Lower lobe of right lung (tissue), 2 donors: ENCODE measurements at regions not wholly inside any gene's neighbourhood (a gene's known extent, or its start where the extent isn't known, plus 50 kb on each side); places are given as distances from the start of the nearest gene placed in this dataset.

Experiments
- ATAC-seq, 2 donors: fragments of 200-7000 bp; cut with Tn5 transposase; one replicate each; pipeline ENCODE4 v1.9.1; 2020 to 2022; ENCODE audit warnings: mild to moderate bottlenecking in 2 of 2, moderate library complexity in 2 of 2
- DNase-seq: peaks from one replicate; pipeline ENCODE4 v3.0.0-alpha.2; 2020
- H3K27ac ChIP-seq: fragments of 200-600 bp; one replicate; pipeline ENCODE4 v1.8.0; 2022
- H3K27me3 ChIP-seq: fragments of 200-600 bp; one replicate; pipeline ENCODE4 v1.8.0; 2022; ENCODE audit warnings: low read depth
- H3K36me3 ChIP-seq: fragments of 200-600 bp; one replicate; pipeline ENCODE4 v1.8.0; 2022; ENCODE audit warnings: mild to moderate bottlenecking
- H3K4me1 ChIP-seq: fragments of 200-600 bp; one replicate; pipeline ENCODE4 v1.8.0; 2022
- H3K4me3 ChIP-seq: fragments of 200-600 bp; one replicate; pipeline ENCODE4 v1.8.0; 2022; ENCODE audit warnings: mild to moderate bottlenecking
- H3K9me3 ChIP-seq: fragments of 200-600 bp; one replicate; pipeline ENCODE4 v1.8.0; 2022
- intact Hi-C: fragments of 100-400 bp; cut with DNase I; formaldehyde crosslinking; loops from one replicate; pipeline ENCODE4 v1.11.0; 2022
- TF ChIP-seq, protein P1 (sequence below): fragments of 200-600 bp; IDR thresholded peaks from one replicate; pipeline ENCODE4 v1.8.0; 2022; ENCODE audit warnings: antibody characterized with exemption, mild to moderate bottlenecking
- donor health status: DM: no; HTN: yes; CAD: no; lungs with severe emphysema.

DNA sequence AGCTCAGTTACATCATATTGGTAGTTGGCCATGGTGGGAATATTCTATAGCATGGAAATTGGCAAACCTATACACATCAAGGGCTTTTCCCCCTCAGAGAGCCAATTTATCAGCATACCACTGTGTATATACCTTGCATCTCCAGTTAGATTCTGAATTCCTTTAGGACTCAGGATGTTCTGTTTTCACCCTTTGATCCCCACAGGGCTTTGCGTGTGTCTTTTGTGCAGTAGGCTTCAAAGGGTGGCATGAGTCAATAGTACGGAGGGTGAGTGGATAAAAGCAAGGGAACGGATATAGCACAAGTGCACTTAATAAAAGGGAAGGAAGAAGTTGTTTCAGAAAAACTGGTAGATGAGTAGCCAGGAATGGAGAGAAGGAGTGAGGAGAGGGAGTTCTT lies 99.2 kb upstream of the RGMA start:
- TF ChIP-seq, protein P1, sequence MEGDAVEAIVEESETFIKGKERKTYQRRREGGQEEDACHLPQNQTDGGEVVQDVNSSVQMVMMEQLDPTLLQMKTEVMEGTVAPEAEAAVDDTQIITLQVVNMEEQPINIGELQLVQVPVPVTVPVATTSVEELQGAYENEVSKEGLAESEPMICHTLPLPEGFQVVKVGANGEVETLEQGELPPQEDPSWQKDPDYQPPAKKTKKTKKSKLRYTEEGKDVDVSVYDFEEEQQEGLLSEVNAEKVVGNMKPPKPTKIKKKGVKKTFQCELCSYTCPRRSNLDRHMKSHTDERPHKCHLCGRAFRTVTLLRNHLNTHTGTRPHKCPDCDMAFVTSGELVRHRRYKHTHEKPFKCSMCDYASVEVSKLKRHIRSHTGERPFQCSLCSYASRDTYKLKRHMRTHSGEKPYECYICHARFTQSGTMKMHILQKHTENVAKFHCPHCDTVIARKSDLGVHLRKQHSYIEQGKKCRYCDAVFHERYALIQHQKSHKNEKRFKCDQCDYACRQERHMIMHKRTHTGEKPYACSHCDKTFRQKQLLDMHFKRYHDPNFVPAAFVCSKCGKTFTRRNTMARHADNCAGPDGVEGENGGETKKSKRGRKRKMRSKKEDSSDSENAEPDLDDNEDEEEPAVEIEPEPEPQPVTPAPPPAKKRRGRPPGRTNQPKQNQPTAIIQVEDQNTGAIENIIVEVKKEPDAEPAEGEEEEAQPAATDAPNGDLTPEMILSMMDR: no peak
- ATAC-seq (no peak), DNase-seq (no peak)
- no peaks in the 10 kb centered on the region for H3K9me3 ChIP-seq
- H3K36me3 ChIP-seq: no peaks in the 10 kb centered on the region
- H3K4me3 ChIP-seq: no peak overlapping the region
- no peak overlapping the region for H3K27ac ChIP-seq
- H3K27me3 ChIP-seq: no peaks in the 10 kb centered on the region
- H3K4me1 ChIP-seq: no peaks in the 10 kb centered on the region
- intact Hi-C loops: no loop called here

DNA sequence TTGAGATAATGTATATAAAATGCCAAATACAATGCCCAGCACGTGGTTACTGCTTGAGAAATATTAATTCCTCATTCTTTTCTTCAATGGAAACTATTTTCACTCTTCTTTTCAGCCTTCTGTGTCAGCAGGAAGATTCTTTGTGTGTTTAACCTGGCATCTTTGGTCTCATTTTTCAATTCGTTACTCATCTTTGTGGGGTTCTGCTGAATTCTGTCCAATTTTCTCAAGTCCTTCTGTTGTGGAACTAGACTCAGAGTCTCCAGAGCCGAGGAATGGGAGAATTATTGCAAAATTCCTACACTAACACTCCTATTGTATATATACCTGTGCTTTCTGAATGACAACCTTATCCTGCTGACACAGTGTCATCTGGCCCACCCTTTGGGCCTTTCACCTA lies 96.8 kb upstream of the RGMA start:
- TF ChIP-seq, protein P1: no peak
- H3K36me3 ChIP-seq: no peaks in the 10 kb centered on the region
- no peak for DNase-seq
- H3K27ac ChIP-seq: no peak overlapping the region
- H3K9me3 ChIP-seq: no peaks in the 10 kb centered on the region
- no peaks in the 10 kb centered on the region for H3K27me3 ChIP-seq
- ATAC-seq: no peak
- no peak overlapping the region for H3K4me3 ChIP-seq
- no peaks in the 10 kb centered on the region for H3K4me1 ChIP-seq
- intact Hi-C loops: no loop called here

DNA sequence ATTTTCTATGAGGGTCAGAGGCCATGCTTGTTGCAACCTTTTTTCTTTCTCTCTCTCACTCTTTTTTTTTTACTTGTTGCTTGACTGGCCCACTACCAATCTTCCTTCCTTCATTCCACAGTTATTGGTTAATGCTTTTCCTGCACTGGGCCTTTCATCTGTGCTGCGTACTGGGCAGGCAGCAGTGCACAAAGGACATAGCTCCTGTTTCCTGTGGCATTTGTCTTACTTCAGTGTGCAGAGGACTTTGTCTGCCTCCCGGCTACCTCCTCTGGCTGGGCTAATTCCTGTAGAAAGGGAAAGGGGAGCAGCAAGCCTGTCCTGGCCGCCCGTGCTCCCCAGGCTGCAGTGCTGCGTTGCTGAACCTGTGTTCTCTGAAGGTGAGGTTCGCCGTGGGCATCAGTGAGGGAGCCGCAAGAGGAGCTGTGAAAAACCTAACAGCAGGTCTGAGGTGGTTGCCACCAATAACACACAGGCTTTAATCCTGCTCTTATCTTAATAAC lies 93.7 kb upstream of the RGMA start:
- H3K36me3 ChIP-seq: no peaks in the 10 kb centered on the region
- TF ChIP-seq, protein P1: no peak
- H3K4me1 ChIP-seq: peaks cover 13% of the 10 kb centered on the region
- no peak for ATAC-seq
- intact Hi-C loops: no loop called here
- H3K27me3 ChIP-seq: no peaks in the 10 kb centered on the region
- DNase-seq: no peak
- no peaks in the 10 kb centered on the region for H3K9me3 ChIP-seq
- no peak overlapping the region for H3K27ac ChIP-seq
- no peak overlapping the region for H3K4me3 ChIP-seq

DNA sequence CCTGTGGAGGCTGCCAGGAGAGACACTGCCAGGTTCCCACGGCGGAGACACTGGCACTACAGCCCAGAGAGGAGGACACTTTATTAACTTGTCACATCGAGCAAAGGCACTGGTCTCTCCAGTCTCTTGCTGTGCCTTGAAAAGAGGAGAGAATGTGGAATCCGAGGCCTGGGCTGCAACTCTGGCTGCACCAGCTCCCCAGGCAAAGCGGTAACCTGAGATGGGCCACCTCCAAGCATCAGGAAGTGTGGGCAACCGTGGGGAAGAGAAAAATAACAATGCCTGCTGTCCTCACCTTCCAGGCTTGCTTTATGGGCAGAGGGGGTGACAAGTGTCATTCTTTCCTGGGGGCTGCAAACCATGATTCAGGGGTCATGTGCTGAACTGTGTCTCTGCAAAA lies 91.6 kb upstream of the RGMA start:
- Histone ChIP-seq H3K27me3 (no peaks in the 10 kb centered on the region), H3K27ac (no peak overlapping the region), H3K4me1 (peaks cover 13% of the 10 kb centered on the region), H3K4me3 (no peak overlapping the region), H3K9me3 (no peaks in the 10 kb centered on the region), H3K36me3 (no peaks in the 10 kb centered on the region)
- no peak for ATAC-seq
- TF ChIP-seq, protein P1: no peak
- intact Hi-C loops: no loop called here
- no peak for DNase-seq

DNA sequence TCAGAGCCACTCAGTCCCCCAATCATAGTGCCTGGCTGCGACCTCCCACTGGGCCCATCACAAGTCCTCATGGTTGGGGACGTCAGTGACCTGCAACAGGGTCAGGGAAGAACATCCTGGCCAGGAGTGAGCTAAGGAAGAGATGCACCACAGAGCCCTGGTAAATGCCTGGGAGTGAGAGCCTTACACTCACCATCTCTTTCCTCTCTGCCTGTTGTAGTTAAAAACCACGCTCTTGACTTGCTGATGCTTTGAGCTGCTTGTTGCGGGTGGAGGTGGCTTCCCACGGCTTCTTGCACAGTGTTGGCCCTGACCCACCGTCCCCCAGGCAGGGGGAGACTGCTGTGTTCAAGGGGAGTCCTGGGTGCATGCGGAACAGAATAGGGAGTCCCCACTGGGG lies 91.1 kb upstream of the RGMA start:
- no peak for DNase-seq
- TF ChIP-seq, protein P1: no peak
- H3K27me3 ChIP-seq: no peaks in the 10 kb centered on the region
- no peaks in the 10 kb centered on the region for H3K36me3 ChIP-seq
- intact Hi-C loops: no loop called here
- H3K9me3 ChIP-seq: no peaks in the 10 kb centered on the region
- ATAC-seq: no peak
- H3K4me3 ChIP-seq: no peak overlapping the region
- peaks cover 13% of the 10 kb centered on the region for H3K4me1 ChIP-seq
- H3K27ac ChIP-seq: no peak overlapping the region

DNA sequence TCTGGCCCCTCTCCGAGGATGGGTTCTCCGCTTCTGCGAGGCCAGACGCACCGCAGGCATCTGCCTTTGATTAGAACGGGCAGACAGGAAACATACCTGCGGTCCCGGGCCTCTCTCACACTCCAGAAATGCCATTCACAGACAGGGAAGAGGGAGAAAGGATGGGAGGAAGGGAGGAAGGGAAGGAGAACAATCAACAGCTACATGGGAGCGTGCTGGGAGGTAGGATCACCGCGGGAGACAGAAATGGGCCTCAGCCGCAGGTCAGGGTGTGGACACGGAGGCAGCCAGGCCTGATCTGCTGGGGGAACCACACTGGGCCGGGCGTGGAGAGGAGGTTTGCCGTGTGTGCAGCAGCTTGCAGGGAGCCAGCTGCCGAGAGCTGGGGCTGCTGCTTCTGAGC lies 90.7 kb upstream of the RGMA start:
- TF ChIP-seq, protein P1: no peak
- no peak overlapping the region for H3K27ac ChIP-seq
- H3K27me3 ChIP-seq: no peaks in the 10 kb centered on the region
- H3K9me3 ChIP-seq: no peaks in the 10 kb centered on the region
- H3K4me3 ChIP-seq: no peak overlapping the region
- H3K36me3 ChIP-seq: no peaks in the 10 kb centered on the region
- H3K4me1 ChIP-seq: peaks cover 13% of the 10 kb centered on the region
- ATAC-seq (no peak), DNase-seq (no peak)
- intact Hi-C loops: no loop called here
